HG03469 (cell line): ENCODE measurements at regions not wholly inside any gene's neighbourhood (a gene's known extent, or its start where the extent isn't known, plus 50 kb on each side); places are given as distances from the start of the nearest gene placed in this dataset.

Experiments used
- ATAC-seq: cut with Tn5 transposase; IDR thresholded peaks from one replicate; pipeline ENCODE4 v1.9.1; 2021; ENCODE audit warnings: mild to moderate bottlenecking, moderate library complexity, moderate number of reproducible peaks; ENCODE audit not compliant: unreplicated experiment

- no peak for ATAC-seq
Measured at GRCh38 chr10:31143331-31143935, 111.8 kb upstream of the ZNF438 start.

GRCh38 chr10:31145986-31146385, 114.3 kb upstream of the ZNF438 start:
- no peak for ATAC-seq

- no peak for ATAC-seq
Measured at GRCh38 chr10:31146491-31147209, 115.0 kb upstream of the ZNF438 start.

GRCh38 chr10:31147210-31147608, 115.5 kb upstream of the ZNF438 start:
- ATAC-seq, result no peak

GRCh38 chr10:31148951-31149350, 117.3 kb upstream of the ZNF438 start:
- ATAC-seq, result no peak

GRCh38 chr10:31149835-31150512, 118.3 kb upstream of the ZNF438 start:
- no peak for ATAC-seq

- no peak for ATAC-seq
Measured at GRCh38 chr10:31151301-31151700, 119.6 kb upstream of the ZNF438 start.

- ATAC-seq, result no peak
Measured at GRCh38 chr10:31152421-31153135, 120.9 kb upstream of the ZNF438 start.

GRCh38 chr10:31153161-31153560, 121.5 kb upstream of the ZNF438 start:
- no peak for ATAC-seq

GRCh38 chr10:31153692-31154091, 122.0 kb upstream of the ZNF438 start:
- no peak for ATAC-seq

- no peak for ATAC-seq
Measured at GRCh38 chr10:31154996-31155395, 123.3 kb upstream of the ZNF438 start.

GRCh38 chr10:31157123-31158010, 125.7 kb upstream of the ZNF438 start:
- no peak for ATAC-seq

GRCh38 chr10:31158011-31158658, 126.5 kb upstream of the ZNF438 start:
- no peak for ATAC-seq

GRCh38 chr10:31166606-31167005, 134.9 kb upstream of the ZNF438 start:
- no peak for ATAC-seq

- no peak for ATAC-seq
Measured at GRCh38 chr10:31170636-31171035, 139.0 kb upstream of the ZNF438 start.

GRCh38 chr10:31171402-31172083, 139.9 kb upstream of the ZNF438 start:
- ATAC-seq, result no peak

- no peak for ATAC-seq
Measured at GRCh38 chr10:31172925-31173324, 141.3 kb upstream of the ZNF438 start.

- no peak for ATAC-seq
Measured at GRCh38 chr10:31173752-31174151, 142.1 kb upstream of the ZNF438 start.

GRCh38 chr10:31179091-31179680, 139.8 kb upstream of the ZEB1 start:
- ATAC-seq, result no peak
